ENCODE measurements at regions not wholly inside any gene's neighbourhood (a gene's known extent, or its start where the extent isn't known, plus 50 kb on each side); places are given as distances from the start of the nearest gene placed in this dataset.

DNA sequence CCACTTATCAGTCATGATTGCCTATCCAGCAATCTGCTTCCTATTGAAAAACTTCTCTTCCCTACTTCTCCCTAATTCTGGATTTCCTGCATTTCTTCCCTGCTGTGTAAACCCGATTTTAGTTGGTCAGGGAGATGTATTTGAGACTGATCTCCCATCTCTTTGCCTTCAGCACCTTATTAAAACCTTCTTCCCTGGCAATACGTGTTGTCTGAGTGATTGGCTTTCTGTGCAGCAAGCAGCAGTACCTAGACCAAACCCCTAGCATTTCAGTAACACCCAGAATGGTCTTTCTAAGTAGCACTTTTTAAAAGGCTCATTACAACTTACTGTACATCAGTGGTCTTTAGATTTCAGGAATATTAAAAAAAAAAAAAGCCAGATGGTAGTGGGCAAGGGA lies 99.1 kb upstream of the PDE10A start:
- no peak for TF ChIP-seq POLR2A (IDR thresholded peaks at IDR 0.05)
- TF ChIP-seq, protein P1, sequence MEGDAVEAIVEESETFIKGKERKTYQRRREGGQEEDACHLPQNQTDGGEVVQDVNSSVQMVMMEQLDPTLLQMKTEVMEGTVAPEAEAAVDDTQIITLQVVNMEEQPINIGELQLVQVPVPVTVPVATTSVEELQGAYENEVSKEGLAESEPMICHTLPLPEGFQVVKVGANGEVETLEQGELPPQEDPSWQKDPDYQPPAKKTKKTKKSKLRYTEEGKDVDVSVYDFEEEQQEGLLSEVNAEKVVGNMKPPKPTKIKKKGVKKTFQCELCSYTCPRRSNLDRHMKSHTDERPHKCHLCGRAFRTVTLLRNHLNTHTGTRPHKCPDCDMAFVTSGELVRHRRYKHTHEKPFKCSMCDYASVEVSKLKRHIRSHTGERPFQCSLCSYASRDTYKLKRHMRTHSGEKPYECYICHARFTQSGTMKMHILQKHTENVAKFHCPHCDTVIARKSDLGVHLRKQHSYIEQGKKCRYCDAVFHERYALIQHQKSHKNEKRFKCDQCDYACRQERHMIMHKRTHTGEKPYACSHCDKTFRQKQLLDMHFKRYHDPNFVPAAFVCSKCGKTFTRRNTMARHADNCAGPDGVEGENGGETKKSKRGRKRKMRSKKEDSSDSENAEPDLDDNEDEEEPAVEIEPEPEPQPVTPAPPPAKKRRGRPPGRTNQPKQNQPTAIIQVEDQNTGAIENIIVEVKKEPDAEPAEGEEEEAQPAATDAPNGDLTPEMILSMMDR (IDR thresholded peaks at IDR 0.05), result no peak
- Histone ChIP-seq H3K27ac (no peak overlapping the region), H3K4me1 (no peaks in the 10 kb centered on the region), H3K4me3 (no peak overlapping the region), H3K27me3 (no peaks in the 10 kb centered on the region), H3K9me3 (no peaks in the 10 kb centered on the region), H3K36me3 (no peaks in the 10 kb centered on the region)
- intact Hi-C loops (cut with DNase I; ENCODE audit: low total_unique reads), result no loop called here
- DNase-seq, result no peak

GRCh38 chr6:165760803-165761185 lies 97.8 kb upstream of the PDE10A start:
- Histone ChIP-seq H3K9me3 (no peaks in the 10 kb centered on the region), H3K27me3 (no peaks in the 10 kb centered on the region), H3K36me3 (no peaks in the 10 kb centered on the region), H3K4me3 (no peak overlapping the region), H3K27ac (no peak overlapping the region), H3K4me1 (no peaks in the 10 kb centered on the region)
- no peak for DNase-seq
- TF ChIP-seq, protein P1 (IDR thresholded peaks at IDR 0.05), result no peak
- intact Hi-C loops (cut with DNase I; ENCODE audit: low total_unique reads), result no loop called here

DNA sequence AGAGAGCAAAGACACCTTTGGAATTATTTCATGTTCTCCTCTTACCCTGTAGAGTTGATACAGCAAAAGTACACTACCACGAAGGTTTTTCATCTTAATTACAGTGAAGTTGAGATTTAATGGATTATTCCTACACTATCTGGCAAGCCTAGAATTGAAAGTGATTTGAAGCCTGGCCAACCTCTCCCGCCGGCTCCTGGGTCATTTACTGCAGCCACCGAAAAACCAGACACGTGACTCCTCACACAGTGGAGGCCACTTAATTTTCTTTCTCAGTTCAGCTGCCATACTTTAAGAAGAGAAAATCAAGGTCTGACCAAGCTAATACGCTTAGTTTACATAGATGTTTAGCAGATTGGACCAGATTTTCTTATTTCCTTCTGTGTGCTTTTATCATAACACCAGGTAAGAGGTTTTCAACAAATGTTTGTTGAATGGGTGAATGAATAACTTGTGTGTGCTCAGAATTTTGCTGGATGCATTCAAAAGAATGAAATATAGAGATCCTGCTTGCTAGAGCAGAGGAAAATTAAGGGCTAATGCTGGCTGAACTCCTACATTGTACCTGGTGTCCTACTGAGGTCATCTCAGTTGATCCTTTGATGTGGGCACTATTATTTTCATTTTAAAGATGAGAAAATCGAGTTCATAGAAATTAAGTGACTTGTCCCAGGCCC lies 97.2 kb upstream of the PDE10A start:
- intact Hi-C loops (cut with DNase I; ENCODE audit: low total_unique reads), result no loop called here
- H3K4me3 ChIP-seq, result no peak overlapping the region
- H3K9me3 ChIP-seq, result no peaks in the 10 kb centered on the region
- no peak for DNase-seq
- TF ChIP-seq POLR2A (IDR thresholded peaks at IDR 0.05), result no peak
- TF ChIP-seq, protein P1 (IDR thresholded peaks at IDR 0.05), result no peak
- no peaks in the 10 kb centered on the region for H3K36me3 ChIP-seq
- no peaks in the 10 kb centered on the region for H3K27me3 ChIP-seq
- no peaks in the 10 kb centered on the region for H3K4me1 ChIP-seq
- no peak overlapping the region for H3K27ac ChIP-seq

- intact Hi-C loops (cut with DNase I; ENCODE audit: low total_unique reads), result no loop called here
- no peak for DNase-seq
- H3K27ac ChIP-seq, result no peak overlapping the region
- no peaks in the 10 kb centered on the region for H3K9me3 ChIP-seq
- no peaks in the 10 kb centered on the region for H3K36me3 ChIP-seq
- no peak for TF ChIP-seq POLR2A (IDR thresholded peaks at IDR 0.05)
- TF ChIP-seq, protein P1 (IDR thresholded peaks at IDR 0.05), result no peak
- no peaks in the 10 kb centered on the region for H3K27me3 ChIP-seq
- H3K4me3 ChIP-seq, result no peak overlapping the region
- H3K4me1 ChIP-seq, result no peaks in the 10 kb centered on the region
Observed at GRCh38 chr6:165758441-165758840, 95.4 kb upstream of the PDE10A start.

DNA sequence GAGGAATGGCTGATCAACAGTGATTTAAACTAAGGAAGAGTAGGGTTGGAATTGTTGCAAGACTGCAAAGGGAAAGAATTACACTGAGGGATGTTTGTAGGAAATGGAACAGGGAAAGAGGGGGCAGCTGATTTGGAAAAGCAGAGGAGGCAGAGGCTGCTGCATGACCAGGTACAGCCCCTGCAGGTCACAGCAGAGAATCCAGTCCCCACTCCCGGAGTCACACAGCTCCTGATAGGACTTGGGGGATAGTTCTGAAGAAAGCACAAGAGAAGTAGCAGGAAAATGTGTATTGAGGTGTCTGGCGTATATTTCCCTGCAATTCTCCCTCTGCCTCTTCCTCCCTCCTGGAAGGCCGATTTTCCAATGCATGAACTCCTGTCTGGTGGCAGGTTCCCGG lies 92.5 kb upstream of the PDE10A start:
- TF ChIP-seq, protein P1 (IDR thresholded peaks at IDR 0.05), result no peak
- no peak for TF ChIP-seq POLR2A (IDR thresholded peaks at IDR 0.05)
- Histone ChIP-seq H3K4me3 (no peak overlapping the region), H3K27ac (no peak overlapping the region), H3K36me3 (no peaks in the 10 kb centered on the region), H3K9me3 (no peaks in the 10 kb centered on the region), H3K27me3 (no peaks in the 10 kb centered on the region), H3K4me1 (no peaks in the 10 kb centered on the region)
- DNase-seq, result no peak
- intact Hi-C loops (cut with DNase I; ENCODE audit: low total_unique reads), result no loop called here

Measured in uterus (tissue), 3 donors.